ENCODE measurements at regions not wholly inside any gene's neighbourhood (a gene's known extent, or its start where the extent isn't known, plus 50 kb on each side); places are given as distances from the start of the nearest gene placed in this dataset.

DNA sequence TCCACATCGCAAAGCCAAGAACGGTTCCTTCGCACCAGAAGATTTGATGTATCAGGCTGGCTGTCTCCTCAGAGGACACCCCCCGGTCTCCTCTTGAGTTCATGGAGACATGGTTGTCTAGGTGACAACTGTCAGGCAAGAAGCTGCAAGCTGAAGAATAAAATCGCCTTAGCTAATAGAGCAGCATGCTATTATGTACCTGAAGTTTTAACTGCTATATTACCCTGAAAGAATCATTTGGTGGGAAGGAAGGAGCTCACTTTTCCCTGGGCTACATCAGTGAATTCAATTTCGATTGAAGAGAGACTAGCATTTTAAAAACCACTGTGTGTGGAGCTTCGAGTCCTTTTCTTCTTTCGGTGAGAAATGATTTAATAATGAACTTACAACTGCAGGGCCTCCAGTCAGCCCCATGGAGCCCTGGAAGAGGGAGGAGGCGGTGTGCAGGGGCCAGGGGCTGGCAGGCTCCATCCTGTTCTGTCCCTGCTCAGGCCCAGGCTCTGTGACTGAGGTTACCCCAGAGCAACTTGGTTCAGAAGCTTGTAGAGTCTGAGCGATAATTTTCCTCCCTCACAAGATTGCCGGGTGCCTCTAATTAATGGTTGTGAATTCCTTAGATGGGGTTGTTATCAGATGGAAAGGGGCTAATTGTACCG, 191.3 kb downstream of the MID1IP1 start:
- DNase-seq: no peak

DNA sequence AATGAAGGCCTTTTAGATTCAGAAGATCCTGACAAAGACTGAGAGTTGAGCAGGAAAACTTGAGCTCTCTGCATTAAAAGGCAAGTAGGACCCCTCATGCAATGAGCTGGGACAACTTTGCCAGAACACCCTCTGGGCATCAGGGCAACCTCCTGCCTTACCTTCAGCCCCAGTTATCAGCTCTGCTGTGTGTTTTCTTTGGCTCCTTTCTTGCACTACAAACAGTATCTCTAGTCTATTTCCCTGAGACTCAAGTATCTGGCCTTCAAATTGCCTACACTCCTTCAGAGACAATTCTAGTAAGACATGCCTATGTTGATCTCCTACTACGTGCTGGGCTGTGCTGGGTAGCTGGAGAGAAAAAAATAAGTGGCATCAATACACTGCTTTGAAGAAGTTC, 192.2 kb downstream of the MID1IP1 start:
- DNase-seq: no peak

DNA sequence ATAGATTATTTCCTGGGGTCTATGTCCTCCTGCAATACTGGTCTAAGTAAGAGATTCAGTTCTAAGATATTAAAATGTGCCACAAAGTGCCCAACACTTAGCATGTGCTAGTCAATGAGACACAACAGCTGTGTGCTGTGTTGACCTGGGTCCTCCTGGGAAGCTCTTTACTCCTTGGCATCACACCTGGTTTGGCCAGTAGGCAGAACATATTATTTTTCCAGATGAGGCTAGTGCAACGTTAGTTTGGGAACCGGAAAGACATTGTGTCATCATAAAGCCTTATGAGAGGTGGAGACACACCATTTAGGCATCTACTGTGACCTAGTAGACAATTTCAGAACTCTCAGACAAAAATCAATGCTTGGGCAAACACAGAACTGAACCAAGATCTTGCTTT, 197.8 kb downstream of the MID1IP1 start:
- DNase-seq: no peak

DNA sequence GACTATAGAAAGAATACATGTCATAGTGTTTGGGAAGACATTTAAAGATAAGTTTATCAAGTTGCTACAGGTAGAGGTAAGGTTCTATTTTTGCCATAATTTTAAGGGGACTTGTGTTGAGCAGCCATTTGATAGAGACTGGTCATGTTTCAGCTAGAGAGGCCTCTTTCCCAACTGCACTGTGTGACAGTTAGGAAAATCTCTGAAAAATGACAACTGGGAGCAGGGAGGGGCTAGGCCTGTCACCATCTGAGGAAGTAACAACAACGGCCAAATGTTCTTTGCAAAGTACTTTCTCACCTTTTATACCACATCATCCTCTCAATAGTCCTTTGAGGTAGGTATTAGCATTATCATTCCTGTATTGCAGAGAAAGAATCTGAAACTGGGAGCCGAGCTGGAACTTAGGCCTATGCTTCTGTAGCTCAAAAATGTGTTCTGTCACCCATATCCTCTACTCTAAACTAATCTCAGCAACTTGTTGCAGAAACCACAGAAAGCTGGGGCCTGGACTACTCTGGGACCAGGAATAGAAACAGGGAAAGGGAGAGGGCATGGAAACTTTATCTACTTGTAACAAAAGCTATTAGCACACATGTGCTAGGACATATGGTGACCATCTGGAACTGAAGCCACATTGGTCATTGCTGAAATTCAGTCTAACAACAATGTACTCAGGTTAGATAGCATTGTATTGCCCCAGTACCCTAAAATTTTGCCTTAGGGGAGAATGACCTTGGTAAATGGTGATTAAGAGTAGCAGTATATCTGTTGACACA, 198.9 kb downstream of the MID1IP1 start:
- peak; percentile 83 for DNase-seq

DNA sequence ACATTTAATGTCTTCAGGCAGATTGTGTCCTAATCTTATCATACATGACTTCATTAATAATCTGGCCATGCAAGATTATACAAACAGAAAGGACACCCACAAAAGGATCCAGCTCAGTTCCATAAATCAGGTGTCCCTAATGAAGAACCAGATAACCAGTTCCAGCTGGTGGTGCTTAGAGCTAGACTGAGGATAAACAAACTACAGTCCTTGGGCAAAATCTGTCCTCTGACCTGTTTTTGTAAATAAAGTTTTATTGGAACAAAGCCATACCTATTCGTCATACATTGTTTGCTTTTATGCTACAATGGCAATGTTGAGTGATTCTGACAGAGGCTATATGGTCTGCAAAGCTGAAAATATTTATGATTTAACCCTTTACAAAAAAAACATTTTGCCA, 199.5 kb downstream of the MID1IP1 start:
- peak; percentile 43 for DNase-seq

DNA sequence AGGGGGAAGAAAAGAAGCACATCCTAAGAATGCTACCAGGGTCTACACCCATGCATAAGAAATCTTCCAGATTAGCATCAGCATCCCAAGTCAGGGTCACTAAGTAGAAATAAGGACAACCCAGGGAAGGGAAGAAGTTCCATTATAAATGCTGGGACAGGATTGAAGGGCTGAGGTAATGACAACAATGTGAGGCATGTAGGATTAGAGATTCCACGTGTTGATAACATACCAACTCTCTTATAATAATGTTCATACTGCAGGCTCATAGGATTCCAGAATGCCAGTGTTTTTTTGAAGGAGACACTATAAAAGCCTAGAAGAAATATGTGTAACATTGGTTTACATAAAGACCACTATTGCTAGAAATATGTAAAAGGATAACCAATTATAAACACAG, 201.2 kb downstream of the MID1IP1 start:
- DNase-seq: no peak

DNA sequence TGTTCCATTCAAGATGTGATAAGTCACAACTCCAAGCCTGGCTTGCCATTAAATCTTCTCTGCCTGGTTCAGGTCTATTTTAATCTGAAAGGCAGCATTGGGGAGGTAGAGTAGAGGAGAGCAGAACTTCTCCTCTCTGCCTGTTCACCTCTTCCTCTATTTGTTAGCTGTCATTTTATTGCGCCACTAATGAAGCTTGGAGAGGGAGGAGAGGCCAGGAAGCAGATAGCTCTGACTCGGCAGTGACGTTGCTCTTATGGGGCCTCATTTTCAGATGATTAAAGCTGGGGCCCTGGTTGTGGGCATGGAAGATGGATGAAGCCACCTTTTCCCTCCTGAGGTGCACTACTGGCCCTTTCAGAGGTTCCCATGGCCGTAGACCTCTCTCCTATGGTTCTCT, 207.3 kb downstream of the MID1IP1 start:
- DNase-seq: no peak

DNA sequence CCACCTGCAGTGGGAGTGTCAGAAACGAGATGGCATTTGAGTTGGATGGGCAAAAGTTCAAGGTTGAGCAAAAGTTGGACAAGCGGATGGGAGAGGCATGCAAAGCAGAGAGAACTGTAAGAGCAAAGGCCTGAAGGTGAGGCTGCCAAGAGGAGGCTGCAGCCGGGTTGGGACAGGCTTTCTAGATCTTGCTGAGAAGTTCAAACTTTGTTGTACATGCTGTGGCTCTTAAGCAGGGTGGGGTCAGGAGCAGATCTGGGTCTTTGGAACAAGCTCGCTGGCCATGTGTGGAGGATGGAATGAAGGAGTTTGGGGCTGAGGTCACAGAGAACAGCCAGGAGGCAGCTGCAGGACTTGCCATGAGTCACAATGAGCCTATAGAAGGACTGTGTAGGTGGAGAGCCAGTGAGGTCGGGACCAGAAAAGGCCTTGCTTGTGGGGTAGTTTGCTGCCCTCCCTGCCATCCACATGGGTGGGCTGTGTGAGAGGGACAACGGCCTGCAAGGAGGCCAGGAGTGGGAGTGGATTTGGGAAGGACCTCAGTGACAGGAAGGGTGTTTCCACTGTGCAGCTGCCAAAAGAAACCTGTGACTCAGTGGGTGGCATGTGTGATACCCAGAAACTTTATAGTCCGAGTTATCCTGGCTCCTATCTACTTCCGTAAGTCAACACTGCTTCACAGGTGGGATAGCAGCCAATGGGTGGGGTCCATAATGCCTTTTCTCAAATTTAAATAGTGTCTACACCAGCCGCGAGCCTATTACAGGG, 210.4 kb downstream of the MID1IP1 start:
- no peak for DNase-seq

DNA sequence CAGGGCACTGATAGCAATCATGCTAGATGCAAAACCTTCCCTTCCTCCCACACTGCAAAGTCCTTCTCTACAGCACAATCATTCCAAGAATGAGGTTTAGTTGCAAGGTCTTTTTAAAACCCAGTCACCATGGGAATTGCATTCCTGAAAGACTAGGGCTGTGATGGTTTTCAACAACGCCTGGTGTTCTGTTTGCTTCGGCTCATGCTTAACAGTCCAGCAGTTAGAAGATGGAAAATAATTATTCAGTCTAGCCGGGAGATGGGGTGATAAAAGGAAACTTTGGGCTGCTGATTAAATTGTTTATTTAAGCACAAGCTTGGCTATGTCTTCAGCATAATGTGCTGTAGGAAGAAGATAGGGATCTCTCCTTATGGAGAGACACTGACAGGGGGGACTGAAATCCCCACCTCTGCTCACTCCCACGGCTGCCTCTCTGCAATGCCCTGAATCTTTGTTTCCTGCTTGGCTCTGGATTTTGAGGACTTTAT, 211.4 kb downstream of the MID1IP1 start:
- no peak for DNase-seq

DNA sequence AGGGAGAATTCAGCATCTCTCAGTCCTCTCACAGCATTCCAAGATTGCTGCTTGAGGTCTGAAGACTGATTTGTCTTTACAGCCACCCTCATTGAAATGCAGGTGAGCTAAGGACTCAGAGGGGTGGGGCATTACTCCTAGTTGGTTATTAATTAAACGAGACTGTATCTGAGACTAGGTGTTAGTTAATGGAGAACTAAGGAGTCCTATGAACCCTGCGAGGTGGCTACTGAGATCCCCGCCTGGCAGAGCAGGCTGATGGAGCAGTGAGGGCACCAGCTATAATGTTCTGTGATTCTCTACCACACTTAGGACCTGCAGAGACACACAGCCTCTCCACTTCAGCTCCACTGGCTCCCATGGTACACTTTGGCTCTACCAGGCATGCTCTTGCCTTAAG, 215.3 kb downstream of the MID1IP1 start:
- DNase-seq: no peak

DNA sequence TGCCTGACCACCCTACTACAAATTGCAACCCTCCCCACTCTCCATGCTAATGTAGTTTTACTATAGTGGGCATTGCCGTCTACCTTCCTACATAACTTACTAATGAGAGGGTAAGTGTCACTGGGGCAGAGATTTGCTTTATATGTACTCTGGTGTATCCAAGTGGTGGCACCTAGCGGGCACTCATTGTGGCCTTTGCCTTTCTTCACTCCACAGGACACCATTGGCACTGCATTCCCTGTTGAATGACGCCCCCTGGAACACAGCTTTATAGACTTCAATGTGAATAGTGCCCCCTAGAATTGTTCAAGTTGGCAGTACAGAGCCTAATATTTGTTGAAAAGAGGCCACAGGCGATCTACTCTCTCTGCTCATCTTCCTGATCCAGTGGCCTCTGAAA, 215.8 kb downstream of the MID1IP1 start:
- DNase-seq: no peak

DNA sequence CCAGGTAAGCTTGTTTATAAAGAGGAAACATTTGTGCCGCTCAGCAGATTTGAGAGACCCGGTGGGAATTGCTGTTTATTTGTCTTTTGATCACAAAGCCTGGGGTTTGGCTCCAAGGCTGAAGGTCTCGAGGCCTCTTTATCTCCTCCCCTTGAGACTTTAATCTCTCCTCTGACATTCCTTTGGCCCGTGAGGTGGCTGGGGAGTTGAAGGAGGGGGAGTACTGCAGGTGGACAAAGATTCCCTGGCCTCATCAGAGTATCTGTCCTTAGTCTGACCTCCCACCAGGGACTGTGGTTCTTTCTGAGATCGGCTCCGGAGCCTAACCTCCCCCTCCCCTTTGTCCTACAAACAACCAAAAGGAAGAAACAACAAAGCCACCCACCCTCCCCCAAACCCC, 216.5 kb downstream of the MID1IP1 start:
- no peak for DNase-seq

DNA sequence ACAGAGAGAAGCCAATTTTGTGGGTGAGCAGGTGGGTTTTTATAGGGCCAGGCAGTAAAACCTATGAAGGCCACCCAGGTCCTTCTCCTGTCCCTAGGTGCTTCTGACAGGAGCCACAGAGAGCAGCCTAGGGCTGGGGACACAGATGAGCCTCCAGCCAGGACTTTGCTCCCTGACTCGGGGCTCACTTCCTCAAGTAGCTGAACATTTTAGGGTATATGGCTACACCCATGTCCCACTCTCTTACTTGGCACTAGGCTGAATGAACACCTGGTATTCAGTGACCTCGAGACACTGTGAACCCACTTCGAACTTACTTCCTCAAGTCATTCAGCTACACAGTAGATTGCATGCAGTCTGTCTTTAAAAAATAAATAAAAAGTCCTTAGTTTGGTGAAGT, 217.3 kb downstream of the MID1IP1 start:
- DNase-seq: no peak

DNA sequence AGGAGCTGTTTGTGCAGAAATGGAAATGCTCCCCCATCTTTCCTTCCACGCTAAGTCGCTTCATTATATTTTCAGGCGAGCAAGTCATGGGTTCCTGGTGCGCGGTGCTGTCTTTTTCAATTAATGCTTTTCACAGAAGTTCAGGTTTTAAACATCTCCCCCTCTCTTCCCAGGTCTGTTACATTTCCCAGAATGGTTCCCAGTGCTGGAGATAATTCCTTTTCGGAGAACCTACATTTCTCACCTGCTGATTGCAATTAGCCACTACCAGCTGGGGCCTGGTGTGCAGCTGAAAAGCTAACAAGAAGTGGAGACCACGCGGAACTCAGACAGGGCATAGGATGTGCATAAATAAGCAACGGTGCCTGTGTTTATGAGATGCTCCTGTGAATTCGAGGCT, 217.8 kb downstream of the MID1IP1 start:
- no peak for DNase-seq

DNA sequence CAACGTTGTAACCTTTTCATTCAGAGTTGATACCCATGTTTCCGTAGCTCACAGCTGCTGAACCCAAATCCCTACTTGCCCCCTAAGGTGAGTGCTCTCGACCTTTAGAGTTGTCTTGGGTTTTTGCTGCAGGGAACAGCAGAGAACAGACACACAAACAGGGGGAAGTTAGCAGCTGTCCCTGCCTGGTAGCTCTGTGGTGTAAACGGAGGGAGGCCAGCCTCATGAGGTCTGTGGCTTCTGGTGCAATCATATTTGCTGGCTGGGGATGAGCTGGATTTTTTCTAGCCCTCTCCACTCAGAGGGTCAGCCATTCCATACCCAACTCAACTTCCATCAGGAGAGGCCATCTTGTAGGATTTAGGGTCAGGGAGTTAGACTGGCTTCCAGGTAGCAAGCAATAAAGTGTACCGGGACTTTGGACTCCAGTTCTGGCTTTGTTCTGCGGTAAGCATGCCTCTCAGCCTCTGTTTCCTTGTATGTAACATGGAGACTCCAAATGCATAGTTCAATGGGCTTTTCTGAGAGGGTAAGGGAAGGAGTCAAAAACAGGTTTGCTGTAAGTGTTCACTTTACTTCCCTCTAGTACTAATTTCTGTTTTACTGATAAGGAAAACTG, 218.9 kb downstream of the MID1IP1 start:
- no peak for DNase-seq

DNA sequence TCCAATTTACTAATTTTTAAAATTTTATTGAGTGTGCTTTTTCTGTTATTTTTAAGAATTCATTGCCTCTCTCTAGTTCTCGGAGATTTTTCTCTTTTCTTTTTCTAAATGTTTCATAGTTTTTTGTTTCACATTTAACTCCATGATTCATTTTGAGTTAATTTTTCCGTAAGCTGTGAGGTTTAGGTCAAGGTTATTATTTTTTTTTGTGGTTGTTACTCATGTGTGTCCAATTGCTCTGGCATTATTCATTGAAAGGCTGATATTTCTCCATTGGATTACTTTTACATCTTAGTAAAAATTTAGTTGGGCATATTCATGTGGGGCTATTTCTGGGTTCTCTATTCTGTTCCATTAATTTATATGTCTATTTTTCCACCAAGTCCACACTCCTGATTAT, 220.8 kb downstream of the MID1IP1 start:
- DNase-seq: no peak

DNA sequence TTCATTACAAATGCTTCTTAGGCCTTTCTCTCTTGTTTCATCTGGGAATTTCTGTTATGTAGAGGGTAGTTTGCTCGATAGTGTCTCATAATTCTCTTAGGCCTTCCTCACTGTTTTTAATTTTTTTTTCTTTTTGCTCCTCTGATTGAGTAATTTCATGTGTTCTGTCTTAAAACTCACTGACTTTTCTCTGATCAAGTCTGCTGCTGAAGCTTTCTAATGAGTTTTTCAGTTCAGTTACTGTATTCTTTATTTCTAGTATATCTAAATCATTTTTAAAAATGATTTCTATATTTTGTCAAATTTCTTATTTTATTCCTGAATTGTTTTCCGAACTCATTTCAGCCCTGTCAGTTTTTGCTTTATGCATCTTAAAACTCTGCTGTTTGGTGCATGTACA, 228.0 kb downstream of the MID1IP1 start:
- DNase-seq: no peak

DNA sequence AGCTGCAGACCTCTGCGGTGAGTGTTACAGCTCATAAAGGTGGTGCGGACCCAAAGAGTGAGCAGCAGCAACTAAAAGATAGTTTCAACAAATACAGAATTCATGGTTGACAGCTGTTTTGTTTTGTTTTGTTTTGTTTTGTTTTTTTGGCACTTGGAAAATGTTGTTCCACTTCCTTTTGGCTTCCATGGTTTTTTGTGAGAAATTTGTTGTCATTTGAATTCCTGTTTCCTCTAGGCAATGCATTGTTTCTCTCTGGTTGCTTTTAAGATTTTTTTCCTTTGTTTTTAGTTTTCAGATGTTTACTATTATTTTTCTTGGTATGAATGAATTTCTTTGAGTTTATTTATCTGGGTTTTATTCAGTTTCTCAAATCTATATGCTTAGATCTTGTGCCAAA, 229.4 kb downstream of the MID1IP1 start:
- DNase-seq: no peak

DNA sequence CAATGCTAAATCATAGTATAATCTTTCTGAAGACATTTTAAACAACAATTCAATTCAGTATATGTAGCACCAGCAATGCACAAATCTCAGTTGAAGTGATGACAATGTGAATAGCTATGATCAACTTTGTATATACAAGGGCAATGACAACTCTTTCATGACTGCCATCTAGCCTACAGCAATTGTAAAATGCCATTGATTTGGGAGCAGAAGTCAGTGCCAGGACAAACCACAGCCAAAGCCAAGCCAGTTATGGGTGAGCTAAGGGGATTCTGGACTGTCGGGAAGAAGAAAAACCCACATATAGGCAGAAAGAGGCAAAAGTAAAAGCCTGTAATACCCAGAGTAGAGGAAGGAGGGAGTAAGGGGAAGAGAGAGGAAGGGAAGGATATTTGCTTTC, 238.6 kb downstream of the MID1IP1 start:
- DNase-seq: no peak

DNA sequence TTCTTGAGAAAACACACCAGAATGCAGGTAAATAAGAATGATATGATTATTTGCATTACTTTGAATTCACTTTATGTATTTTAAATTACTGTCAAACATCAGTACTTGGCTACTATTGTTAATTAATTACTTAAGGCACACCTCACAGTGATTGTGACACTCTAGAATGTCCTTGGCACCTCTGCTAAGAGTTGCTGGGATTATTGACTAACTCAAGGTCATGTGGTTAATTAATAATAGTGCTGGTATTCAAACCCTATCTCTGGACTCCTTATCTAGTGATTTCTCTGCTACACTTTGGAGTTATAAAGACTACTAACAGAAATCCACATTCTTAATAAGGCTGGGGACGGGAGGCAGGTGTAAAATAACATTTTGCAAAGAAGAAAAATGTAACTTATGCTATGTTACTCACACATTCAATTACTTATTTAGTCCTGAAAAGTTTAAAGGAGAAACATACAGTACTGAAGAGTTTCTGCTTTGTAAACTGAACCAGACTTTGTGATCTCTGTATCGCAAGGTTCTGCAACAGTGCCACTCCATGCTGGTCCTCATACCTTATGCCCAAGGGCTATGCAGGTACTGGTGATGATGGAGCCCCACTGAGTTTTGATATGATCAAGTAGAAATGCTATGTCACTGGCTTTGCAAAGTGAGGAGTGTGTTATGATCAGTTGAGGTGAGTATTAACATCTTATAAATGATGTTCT, 242.7 kb downstream of the MID1IP1 start:
- no peak for DNase-seq

DNA sequence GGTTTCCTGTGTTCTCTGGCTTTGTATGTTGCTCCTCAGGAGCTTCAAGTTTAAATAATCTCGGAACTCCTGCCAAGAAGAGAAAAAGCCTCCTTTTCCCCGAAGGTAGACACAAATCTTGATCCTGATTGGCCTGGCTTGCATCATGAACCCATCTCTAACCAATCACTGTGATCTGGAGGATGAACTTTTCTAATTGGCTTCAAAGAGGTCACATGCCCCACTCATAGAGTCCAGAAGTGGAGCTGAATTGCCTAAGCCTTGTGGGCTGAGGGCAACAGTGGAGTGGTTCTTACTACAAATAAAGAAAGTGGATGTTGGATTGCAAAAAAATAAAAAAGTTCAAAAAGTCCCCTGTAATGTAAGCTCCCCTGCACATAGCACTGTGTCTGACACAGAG, 245.9 kb downstream of the MID1IP1 start:
- DNase-seq: no peak

DNA sequence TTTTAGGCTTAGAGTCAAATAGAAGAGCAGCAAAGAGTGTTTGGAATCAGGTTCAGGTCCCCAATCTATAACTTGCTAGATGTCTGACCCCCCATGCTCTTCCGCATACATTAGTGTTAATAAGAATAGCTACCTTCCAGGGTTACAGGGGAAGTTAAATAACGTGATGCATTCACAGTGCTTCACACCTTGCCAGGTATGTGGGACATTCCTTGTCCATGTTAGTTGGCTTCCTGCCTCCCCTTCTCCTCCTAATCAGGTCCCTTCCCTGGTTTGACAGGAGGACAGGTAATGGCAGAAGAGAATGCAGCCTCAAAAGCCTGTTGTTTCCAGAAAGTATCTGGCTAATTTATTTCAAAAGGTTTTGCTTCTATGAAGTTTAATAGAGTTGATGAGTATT, 248.7 kb downstream of the MID1IP1 start:
- no peak for DNase-seq

DNA sequence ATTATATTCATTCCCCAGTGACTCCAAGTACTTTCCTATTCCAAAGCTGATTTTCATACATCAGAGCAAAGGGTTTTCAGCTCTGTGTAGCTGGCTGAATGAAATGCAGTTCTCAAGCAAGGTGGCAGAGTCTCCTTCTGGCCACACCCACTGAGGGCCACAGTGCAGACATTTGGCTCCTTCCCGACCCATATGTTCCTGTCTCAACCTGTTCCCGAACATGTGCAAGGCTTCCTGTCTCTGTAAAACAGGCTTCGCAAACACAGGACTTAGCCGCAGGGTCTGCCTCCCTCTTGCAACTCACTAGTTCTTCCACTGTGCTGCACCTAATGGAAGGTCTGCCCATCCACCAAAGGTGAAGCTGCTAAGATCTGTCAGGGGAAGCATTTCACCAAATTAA, 249.2 kb downstream of the MID1IP1 start:
- no peak for DNase-seq

All from NCI-H524 treated with DMSO at 0.1 percent for 48 hours (cell line).